Osteoblast (primary cell): ENCODE measurements at regions not wholly inside any gene's neighbourhood (a gene's known extent, or its start where the extent isn't known, plus 50 kb on each side); places are given as distances from the start of the nearest gene placed in this dataset.

ENCODE experiments used
- DNase-seq: peaks from one replicate; pipeline ENCODE4 v3.0.0; 2011; ENCODE audit warnings: low spot score, mixed read lengths; ENCODE audit not compliant: insufficient read length; ENCODE audit errors: missing footprints
- H2AFZ ChIP-seq: 2 replicates; pipeline ENCODE4 v1.6.0; 2011; ENCODE audit warnings: mild to moderate bottlenecking, low read length
- H3K27ac ChIP-seq: 2 replicates; pipeline ENCODE4 v1.5.1; 2011; ENCODE audit warnings: mild to moderate bottlenecking, low read depth, low read length, moderate library complexity
- H3K27me3 ChIP-seq: 2 replicates; pipeline ENCODE4 v1.6.0; 2012; ENCODE audit warnings: mild to moderate bottlenecking, control low read depth, inconsistent platforms, low read length, moderate library complexity; ENCODE audit not compliant: insufficient read depth
- H3K36me3 ChIP-seq: 2 replicates; pipeline ENCODE4 v1.5.1; 2011; ENCODE audit warnings: mild to moderate bottlenecking, low read length, control low read depth, moderate library complexity; ENCODE audit not compliant: insufficient read depth
- H3K4me1 ChIP-seq: 2 replicates; pipeline ENCODE4 v1.5.1; 2011; ENCODE audit warnings: mild to moderate bottlenecking, low read length, control low read depth, moderate library complexity; ENCODE audit not compliant: insufficient read depth
- H3K4me2 ChIP-seq: 2 replicates; pipeline ENCODE4 v1.6.0; 2011; ENCODE audit warnings: mild to moderate bottlenecking, low read length; ENCODE audit not compliant: insufficient read depth
- H3K4me3 ChIP-seq: fragments of 200-600 bp; sonication (generic); 3 replicates; pipeline ENCODE4 v1.5.1; 2012; ENCODE audit warnings: mild to moderate bottlenecking, low read length, inconsistent platforms; ENCODE audit not compliant: insufficient read depth
- H3K79me2 ChIP-seq: 2 replicates; pipeline ENCODE4 v1.6.0; 2012; ENCODE audit warnings: mild to moderate bottlenecking, low read length, control low read depth, inconsistent platforms; ENCODE audit not compliant: insufficient read depth
- H3K9me3 ChIP-seq: 2 replicates; pipeline ENCODE4 v1.5.1; 2011; ENCODE audit warnings: low read depth, low read length, control low read depth
- H4K20me1 ChIP-seq: 2 replicates; pipeline ENCODE4 v1.6.0; 2012; ENCODE audit warnings: mild to moderate bottlenecking, low read length, control low read depth; ENCODE audit not compliant: insufficient read depth
- CTCF ChIP-seq: IDR thresholded peaks from 2 replicates; pipeline ENCODE4 v1.5.1; 2011; ENCODE audit warnings: mild to moderate bottlenecking, low read depth, low read length, moderate library complexity; ENCODE audit errors: extremely low read depth

- Histone ChIP-seq H3K4me2 (no peak overlapping the region), H3K9me3 (no peaks in the 10 kb centered on the region), H3K27ac (no peak overlapping the region), H3K27me3 (no peaks in the 10 kb centered on the region), H3K79me2 (no peaks in the 10 kb centered on the region), H4K20me1 (no peaks in the 10 kb centered on the region), H2AFZ (no peak overlapping the region), H3K36me3 (no peaks in the 10 kb centered on the region), H3K4me3 (no peak overlapping the region), H3K4me1 (no peaks in the 10 kb centered on the region)
- TF ChIP-seq CTCF = no peak
- no peak for DNase-seq
Measured at GRCh38 chr5:142411656-142412425, 87.0 kb upstream of the SPRY4 start.

GRCh38 chr5:142411103-142411502, 86.3 kb upstream of the SPRY4 start:
- Histone ChIP-seq H3K4me3 (no peak overlapping the region), H3K4me1 (no peaks in the 10 kb centered on the region), H3K4me2 (no peak overlapping the region), H3K9me3 (no peaks in the 10 kb centered on the region), H4K20me1 (no peaks in the 10 kb centered on the region), H3K36me3 (no peaks in the 10 kb centered on the region), H3K27me3 (no peaks in the 10 kb centered on the region), H3K27ac (no peak overlapping the region), H2AFZ (no peak overlapping the region), H3K79me2 (no peaks in the 10 kb centered on the region)
- no peak for TF ChIP-seq CTCF
- DNase-seq = no peak

GRCh38 chr5:142408981-142409481, 84.2 kb upstream of the SPRY4 start:
- H4K20me1 ChIP-seq = no peaks in the 10 kb centered on the region
- no peak overlapping the region for H3K4me2 ChIP-seq
- no peak overlapping the region for H3K4me3 ChIP-seq
- H3K36me3 ChIP-seq = no peaks in the 10 kb centered on the region
- DNase-seq = no peak
- H3K27ac ChIP-seq = no peak overlapping the region
- H3K4me1 ChIP-seq = no peaks in the 10 kb centered on the region
- no peaks in the 10 kb centered on the region for H3K27me3 ChIP-seq
- H2AFZ ChIP-seq = peak overlapping the region; percentile 66
- H3K9me3 ChIP-seq = no peaks in the 10 kb centered on the region
- no peaks in the 10 kb centered on the region for H3K79me2 ChIP-seq
- TF ChIP-seq CTCF = no peak

GRCh38 chr5:142408536-142408935, 83.7 kb upstream of the SPRY4 start:
- Histone ChIP-seq H4K20me1 (no peaks in the 10 kb centered on the region), H3K4me1 (no peaks in the 10 kb centered on the region), H3K27me3 (no peaks in the 10 kb centered on the region), H2AFZ (peak overlapping the region; percentile 66), H3K79me2 (no peaks in the 10 kb centered on the region), H3K4me3 (no peak overlapping the region), H3K27ac (no peak overlapping the region), H3K36me3 (no peaks in the 10 kb centered on the region), H3K4me2 (no peak overlapping the region), H3K9me3 (no peaks in the 10 kb centered on the region)
- TF ChIP-seq CTCF = no peak
- no peak for DNase-seq
